ENCODE measurements at regions not wholly inside any gene's neighbourhood (a gene's known extent, or its start where the extent isn't known, plus 50 kb on each side); places are given as distances from the start of the nearest gene placed in this dataset.

DNA sequence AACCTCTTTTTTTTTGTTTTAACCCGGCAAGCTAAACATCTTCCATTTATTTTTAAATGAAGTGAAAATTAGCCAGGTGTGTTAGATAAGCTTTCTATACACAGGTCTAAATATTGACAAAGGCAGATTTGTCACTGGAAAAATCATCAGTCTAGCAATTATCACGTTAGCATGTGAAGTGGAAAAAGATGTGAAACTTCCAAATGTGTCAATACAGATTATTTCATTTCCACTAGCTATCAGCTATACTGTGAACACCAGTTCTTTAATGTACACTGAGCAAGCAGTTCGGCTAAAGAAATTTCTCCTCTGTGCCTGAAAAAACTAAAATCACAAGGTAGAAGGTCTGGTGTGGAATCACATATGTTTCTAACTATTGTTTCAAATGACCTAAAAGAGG lies 96.6 kb upstream of the G2E3 start:
- H3K9me3 ChIP-seq (ENCODE audit: insufficient read depth, low read depth, low read length) = no peaks in the 10 kb centered on the region
- H3F3A ChIP-seq (ENCODE audit: low read depth) = no peaks in the 10 kb centered on the region
- H3K27me3 ChIP-seq (ENCODE audit: insufficient read depth, low read length, poor library complexity, severe bottlenecking) = no peaks in the 10 kb centered on the region
- H3K4me3 ChIP-seq (ENCODE audit: low read length, poor library complexity, severe bottlenecking) = no peak overlapping the region
- no peak overlapping the region for H2AFZ ChIP-seq (ENCODE audit: low read length)
- no peak overlapping the region for H3K4me2 ChIP-seq (ENCODE audit: low read depth, low read length, poor library complexity, severe bottlenecking)
- H3K9me2 ChIP-seq (replicated peaks; ENCODE audit: low read depth, low read length) = no peaks in the 10 kb centered on the region
- no peaks in the 10 kb centered on the region for H3K36me3 ChIP-seq (ENCODE audit: insufficient read depth, low read length)
- no peaks in the 10 kb centered on the region for H3K79me2 ChIP-seq (ENCODE audit: insufficient read depth, low read length)
- no peaks in the 10 kb centered on the region for H4K20me1 ChIP-seq (ENCODE audit: insufficient read depth, low read length, poor library complexity, severe bottlenecking)
- TF ChIP-seq, protein P1, sequence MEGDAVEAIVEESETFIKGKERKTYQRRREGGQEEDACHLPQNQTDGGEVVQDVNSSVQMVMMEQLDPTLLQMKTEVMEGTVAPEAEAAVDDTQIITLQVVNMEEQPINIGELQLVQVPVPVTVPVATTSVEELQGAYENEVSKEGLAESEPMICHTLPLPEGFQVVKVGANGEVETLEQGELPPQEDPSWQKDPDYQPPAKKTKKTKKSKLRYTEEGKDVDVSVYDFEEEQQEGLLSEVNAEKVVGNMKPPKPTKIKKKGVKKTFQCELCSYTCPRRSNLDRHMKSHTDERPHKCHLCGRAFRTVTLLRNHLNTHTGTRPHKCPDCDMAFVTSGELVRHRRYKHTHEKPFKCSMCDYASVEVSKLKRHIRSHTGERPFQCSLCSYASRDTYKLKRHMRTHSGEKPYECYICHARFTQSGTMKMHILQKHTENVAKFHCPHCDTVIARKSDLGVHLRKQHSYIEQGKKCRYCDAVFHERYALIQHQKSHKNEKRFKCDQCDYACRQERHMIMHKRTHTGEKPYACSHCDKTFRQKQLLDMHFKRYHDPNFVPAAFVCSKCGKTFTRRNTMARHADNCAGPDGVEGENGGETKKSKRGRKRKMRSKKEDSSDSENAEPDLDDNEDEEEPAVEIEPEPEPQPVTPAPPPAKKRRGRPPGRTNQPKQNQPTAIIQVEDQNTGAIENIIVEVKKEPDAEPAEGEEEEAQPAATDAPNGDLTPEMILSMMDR (conservative IDR thresholded peaks at IDR 0.05; ENCODE audit: low read length) = no peak
- TF ChIP-seq EZH2phosphoT487 (IDR thresholded peaks at IDR 0.05; ENCODE audit: borderline replicate concordance) = no peak
- no peak overlapping the region for H3K9ac ChIP-seq (ENCODE audit: low read depth, low read length, poor library complexity, severe bottlenecking)
- no peaks in the 10 kb centered on the region for H3K4me1 ChIP-seq (ENCODE audit: insufficient read depth, low read length, poor library complexity, severe bottlenecking)

DNA sequence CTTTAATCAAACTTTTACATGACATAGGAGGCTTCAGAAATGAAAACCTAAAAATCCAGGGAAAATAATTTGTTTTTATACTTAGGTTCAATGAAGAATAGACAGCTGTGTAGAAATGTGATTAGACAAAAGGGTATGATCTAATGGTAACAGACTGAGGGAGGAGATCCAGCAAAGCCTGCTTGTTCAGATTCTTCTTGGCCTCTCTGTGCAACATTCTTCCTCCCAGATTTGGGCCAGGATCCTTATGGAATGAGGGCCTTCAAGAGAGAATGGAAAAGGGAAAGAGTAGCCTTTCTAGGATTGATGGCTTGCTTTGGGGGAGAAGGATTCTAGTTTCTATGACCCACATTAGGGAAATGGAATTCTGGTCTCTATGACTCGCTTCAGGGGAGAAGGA lies 94.5 kb upstream of the G2E3 start:
- Histone ChIP-seq H3K9ac (ENCODE audit: low read depth, low read length, poor library complexity, severe bottlenecking) (no peak overlapping the region), H3K9me2 (replicated peaks; ENCODE audit: low read depth, low read length) (no peaks in the 10 kb centered on the region), H3K4me1 (ENCODE audit: insufficient read depth, low read length, poor library complexity, severe bottlenecking) (no peaks in the 10 kb centered on the region), H4K20me1 (ENCODE audit: insufficient read depth, low read length, poor library complexity, severe bottlenecking) (no peaks in the 10 kb centered on the region), H3K27me3 (ENCODE audit: insufficient read depth, low read length, poor library complexity, severe bottlenecking) (no peaks in the 10 kb centered on the region), H3K9me3 (ENCODE audit: insufficient read depth, low read depth, low read length) (no peaks in the 10 kb centered on the region), H3K36me3 (ENCODE audit: insufficient read depth, low read length) (no peaks in the 10 kb centered on the region), H2AFZ (ENCODE audit: low read length) (no peak overlapping the region), H3K4me3 (ENCODE audit: low read length, poor library complexity, severe bottlenecking) (no peak overlapping the region), H3F3A (ENCODE audit: low read depth) (no peaks in the 10 kb centered on the region), H3K4me2 (ENCODE audit: low read depth, low read length, poor library complexity, severe bottlenecking) (no peak overlapping the region), H3K79me2 (ENCODE audit: insufficient read depth, low read length) (no peaks in the 10 kb centered on the region)
- no peak for TF ChIP-seq EZH2phosphoT487 (IDR thresholded peaks at IDR 0.05; ENCODE audit: borderline replicate concordance)
- TF ChIP-seq, protein P1 (conservative IDR thresholded peaks at IDR 0.05; ENCODE audit: low read length) = no peak

DNA sequence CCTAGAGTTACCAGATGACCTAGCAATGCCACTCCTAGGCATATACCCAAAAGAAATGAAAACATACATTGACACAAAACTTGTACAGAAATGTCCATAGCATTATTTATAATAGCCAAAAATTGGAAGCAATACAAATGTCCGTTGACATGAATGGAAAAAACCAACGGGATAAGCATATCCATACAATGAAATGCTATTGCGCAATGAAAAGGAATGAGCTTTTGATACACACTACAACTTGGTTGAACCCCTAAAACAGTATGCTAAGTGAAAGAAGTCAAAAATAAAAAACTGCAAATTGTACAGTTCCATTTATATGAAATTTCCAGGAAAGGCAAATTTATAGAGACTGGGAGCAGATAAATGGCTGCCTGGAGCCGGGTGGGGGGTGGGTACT lies 90.6 kb upstream of the G2E3 start:
- TF ChIP-seq EZH2phosphoT487 (IDR thresholded peaks at IDR 0.05; ENCODE audit: borderline replicate concordance) = no peak
- TF ChIP-seq, protein P1 (conservative IDR thresholded peaks at IDR 0.05; ENCODE audit: low read length) = no peak
- Histone ChIP-seq H3F3A (ENCODE audit: low read depth) (no peaks in the 10 kb centered on the region), H3K36me3 (ENCODE audit: insufficient read depth, low read length) (no peaks in the 10 kb centered on the region), H4K20me1 (ENCODE audit: insufficient read depth, low read length, poor library complexity, severe bottlenecking) (no peaks in the 10 kb centered on the region), H3K4me1 (ENCODE audit: insufficient read depth, low read length, poor library complexity, severe bottlenecking) (no peaks in the 10 kb centered on the region), H3K9me3 (ENCODE audit: insufficient read depth, low read depth, low read length) (no peaks in the 10 kb centered on the region), H3K79me2 (ENCODE audit: insufficient read depth, low read length) (no peaks in the 10 kb centered on the region), H2AFZ (ENCODE audit: low read length) (no peak overlapping the region), H3K9ac (ENCODE audit: low read depth, low read length, poor library complexity, severe bottlenecking) (no peak overlapping the region), H3K9me2 (replicated peaks; ENCODE audit: low read depth, low read length) (no peaks in the 10 kb centered on the region), H3K4me3 (ENCODE audit: low read length, poor library complexity, severe bottlenecking) (no peak overlapping the region), H3K27me3 (ENCODE audit: insufficient read depth, low read length, poor library complexity, severe bottlenecking) (no peaks in the 10 kb centered on the region), H3K4me2 (ENCODE audit: low read depth, low read length, poor library complexity, severe bottlenecking) (no peak overlapping the region)

Data from Loucy (cell line).